ENCODE measurements at regions not wholly inside any gene's neighbourhood (a gene's known extent, or its start where the extent isn't known, plus 50 kb on each side); places are given as distances from the start of the nearest gene placed in this dataset.
A peak's percentile ranks its signal among the peaks of the same experiment; 100 is the strongest.

DNA sequence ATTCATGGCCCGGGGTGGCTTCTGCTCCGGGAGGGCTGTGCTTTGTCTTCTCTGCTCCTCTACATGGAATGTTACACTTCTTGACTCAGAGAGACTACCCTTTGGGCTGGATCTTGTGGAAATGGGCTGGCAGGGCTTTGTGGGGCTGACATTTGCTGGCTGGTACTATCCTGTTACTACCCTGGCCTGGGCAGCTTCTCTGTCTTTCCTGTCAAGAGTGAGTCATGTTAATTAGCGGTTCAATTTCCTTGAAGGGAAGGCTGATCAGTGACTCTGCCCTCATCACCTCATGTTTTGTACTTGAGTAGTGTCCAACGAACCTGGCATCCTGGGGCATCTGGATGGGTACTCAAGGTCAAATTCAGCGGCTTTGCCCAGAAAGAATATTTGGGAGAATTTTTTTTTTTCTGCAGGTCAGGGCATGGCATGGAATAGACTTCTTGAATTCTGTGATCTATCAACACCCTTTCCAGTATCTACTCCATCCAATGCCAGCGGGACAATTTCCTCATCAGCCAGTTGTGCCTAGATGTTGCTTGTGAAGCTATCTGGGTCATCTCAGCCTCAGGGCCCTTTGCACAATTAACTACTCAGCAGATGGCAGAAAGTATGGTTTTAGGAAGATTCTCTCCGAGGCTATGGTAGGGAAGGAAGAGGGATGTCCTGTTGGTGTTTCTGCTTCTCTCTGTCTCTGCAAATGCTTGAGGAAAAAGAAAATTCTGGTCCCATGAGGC is 140.5 kb upstream of the PLET1 start:
- no peak for DNase-seq (ENCODE audit: low spot score)

DNA sequence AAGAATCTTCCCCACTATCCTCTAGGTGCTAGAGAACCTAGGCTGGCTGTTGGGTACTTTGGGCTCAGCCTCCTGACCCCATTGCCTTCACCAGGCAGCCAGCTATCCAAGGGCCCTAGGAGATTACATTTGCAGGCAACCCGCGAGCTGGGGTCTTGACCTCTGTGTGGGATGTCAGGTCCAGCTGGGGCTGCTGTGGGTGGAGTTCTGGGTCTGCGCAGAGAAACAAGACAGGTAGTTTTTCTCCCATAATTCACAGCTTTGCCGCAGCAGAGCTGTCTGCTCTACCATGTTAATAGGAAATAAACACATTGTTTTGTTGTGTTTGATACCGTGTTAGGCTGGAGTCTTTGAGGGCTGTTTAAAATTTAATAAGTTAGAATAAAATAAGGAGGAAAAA is 142.8 kb upstream of the PLET1 start:
- DNase-seq (ENCODE audit: low spot score): no peak

DNA sequence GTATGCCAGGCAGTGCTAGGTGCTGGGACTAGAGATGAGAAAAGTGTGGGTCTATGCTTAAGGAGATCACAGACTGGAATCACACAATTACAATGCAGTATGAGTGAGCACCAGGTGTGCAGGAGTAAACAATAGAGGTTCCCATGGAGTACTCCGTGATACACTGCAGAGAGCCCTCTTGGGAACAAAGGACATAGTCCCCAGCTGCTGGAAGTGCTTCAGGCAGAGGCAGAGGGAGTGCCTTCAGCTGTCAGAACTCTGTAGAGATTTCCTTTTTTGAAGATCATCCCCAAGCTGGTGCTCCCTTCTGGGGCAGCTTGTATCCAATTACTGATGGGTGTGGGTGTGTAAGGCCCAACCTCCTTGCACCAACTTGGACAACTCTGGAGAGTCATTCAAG is 143.5 kb upstream of the PLET1 start:
- DNase-seq (ENCODE audit: low spot score): no peak

DNA sequence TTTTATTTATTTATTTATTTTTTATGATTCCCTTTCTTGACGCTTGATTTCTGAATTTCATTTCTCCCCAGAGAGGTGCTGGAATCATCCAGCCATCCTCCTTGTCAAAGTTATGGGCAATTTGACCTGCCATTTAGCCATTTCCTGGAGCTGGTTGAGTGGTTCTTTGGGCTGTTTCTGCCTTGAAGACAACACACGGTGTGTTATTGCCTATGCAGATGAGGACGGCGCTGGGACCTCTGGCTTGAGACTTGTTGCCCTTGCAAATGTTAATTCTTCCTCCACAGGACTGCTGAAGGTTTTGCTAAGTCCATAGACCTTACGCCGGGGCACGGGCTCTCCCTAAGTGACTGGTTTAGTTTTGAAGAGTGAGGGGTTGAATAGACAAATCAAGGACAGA is 147.9 kb upstream of the PLET1 start:
- peak; percentile 38 for DNase-seq (ENCODE audit: low spot score)

DNA sequence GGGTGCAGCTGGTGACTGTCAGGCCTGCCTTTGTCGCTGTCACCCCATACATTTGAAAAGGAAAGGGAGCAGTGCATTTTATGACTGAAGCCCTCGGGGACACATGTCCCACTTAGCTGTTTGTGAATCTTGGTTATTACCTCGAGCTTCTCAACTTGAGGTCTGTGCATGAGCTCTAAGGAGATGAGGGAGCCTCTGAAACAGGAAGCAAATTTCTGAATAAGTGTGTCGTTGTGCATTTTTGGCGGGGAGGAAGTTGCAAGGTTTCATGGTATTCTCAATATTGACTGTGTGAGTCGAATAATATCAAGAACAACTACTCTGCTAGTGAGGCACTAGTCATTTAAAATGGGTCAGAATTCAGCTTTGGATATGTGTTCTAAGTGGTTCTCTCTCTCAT is 149.7 kb upstream of the PLET1 start:
- no peak for DNase-seq (ENCODE audit: low spot score)

DNA sequence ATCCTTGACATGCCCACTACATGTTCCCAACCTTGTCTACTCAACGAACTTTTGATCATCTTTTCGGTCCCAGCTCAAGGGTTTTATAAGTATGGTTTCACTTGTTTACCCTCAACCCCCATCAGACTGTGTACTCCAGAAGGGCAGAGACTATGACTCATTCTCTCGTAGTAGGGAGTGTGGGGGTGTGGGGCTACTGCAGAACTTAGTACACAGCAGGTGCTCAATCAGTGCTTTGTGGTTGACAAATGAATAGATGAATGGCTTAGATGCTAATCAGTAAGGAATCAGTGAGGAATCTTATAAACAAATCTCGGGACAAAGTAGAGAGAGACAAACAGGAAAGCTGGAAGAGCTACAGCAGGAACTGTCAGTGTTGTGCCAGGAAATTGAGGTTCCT is 151.7 kb upstream of the PLET1 start:
- no peak for DNase-seq (ENCODE audit: low spot score)

DNA sequence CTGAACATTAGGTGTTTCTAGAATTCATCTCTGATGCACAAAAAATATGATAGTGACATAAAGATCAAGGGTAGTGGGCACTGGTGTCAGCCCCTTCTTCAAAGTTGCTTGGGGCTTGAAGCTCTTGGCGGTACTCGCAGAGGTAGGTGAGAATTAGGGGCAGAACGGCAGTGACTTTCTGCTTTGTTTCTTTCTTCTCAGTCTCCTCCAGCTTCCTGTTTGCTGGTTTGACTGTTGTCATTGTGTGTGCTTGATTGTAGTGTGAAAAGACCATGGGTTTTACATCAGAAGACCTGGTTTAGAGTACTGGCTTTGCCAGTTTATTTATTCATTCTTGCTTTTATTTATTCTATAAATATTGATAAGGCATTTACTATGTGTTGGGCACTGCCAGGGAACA is 156.7 kb upstream of the PLET1 start:
- DNase-seq (ENCODE audit: low spot score): no peak

DNA sequence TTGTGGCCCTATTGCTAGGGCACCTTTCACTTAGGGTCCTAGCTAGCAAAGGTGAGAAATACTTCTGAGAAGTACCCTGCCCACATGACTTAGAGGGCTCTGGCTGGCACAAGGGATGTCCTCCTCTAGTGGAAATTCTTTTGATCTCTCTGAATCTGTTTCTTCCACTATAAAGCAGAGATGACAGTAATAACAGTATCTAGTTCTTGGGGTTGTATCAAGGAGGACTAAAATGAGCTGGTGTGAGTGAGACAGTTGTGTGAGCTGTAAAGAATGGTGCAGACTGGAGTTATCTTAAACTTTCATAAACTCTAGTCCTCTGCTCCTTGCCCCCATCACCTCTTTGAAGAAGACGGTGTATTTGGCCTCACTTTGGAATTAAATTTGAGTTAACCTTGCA is 157.8 kb upstream of the PLET1 start:
- DNase-seq (ENCODE audit: low spot score): no peak

DNA sequence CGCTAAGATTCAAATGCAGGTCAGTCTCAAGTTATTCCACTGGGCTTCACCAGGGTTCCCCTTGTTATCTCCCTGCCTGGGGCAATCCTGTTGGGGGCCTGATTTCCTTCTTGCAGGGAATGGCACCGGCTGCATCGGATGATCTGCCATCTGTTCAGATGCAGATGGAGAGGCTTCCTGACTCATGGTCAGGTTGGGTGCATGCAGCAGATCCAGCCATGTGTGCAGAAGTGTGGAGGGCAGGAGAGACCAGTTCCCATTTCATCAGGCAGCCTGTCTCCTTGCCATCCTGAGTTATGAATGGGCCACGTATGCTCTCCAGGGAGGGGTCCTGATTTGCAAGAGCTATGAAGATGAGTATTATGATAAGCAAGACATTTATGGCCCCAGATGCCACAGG is 161.2 kb upstream of the PLET1 start:
- no peak for DNase-seq (ENCODE audit: low spot score)

DNA sequence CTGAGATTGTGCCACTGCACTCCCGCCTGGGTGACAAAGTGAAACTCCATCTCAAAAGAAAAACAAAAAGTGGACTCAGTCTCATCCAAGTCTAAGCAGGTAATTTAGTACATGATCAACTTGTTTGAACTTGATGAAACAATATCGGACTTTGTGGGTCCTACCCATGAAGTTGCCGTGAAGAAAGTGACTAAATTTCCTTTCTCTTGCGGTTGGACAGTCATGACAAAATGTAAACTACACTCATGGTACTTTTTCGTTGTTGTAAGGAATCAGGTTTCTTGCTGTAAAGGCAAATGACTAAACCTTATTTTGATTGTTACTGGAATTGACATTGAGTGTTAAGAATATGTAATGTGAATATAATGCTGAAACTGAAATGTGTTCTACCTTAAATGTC is 164.5 kb upstream of the PLET1 start:
- DNase-seq (ENCODE audit: low spot score): no peak

DNA sequence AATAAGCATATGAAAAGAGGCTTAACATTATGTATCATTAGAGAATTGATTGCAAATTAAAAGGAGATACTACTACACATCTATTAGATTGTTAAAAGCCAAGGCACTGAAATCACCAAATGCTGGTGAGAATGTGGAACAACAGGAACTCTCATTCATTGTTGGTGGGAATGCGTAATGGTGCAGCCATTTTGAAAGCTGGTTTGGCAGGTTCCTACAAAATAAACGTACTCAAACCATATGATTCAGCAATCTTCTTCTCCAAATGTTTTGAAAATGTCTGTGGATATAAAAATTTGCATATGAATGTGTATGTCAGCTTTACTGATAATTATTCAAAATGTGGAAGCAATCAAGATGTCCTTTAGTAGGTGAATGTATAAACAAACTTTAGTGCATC is 176.4 kb upstream of the PLET1 start:
- no peak for DNase-seq (ENCODE audit: low spot score)

DNA sequence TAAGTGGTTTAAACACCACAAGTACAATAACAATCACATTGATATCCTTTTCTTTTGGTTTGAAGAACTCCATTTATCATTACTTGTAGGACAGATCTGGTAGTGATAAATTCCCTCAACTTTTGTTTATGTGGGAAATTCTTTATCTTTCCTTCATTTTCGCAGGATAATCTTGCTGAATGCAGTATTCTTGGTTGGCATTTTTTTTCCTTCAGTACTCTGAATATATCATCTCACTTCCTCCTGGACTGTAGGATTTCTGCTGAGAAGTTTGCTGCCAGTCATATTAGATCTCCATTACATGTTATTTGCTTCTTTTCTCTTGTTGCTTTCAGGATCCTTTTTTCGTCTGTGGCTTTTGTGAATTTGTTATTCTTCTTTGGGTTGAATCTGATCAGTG is 179.0 kb upstream of the PLET1 start:
- DNase-seq (ENCODE audit: low spot score): no peak

DNA sequence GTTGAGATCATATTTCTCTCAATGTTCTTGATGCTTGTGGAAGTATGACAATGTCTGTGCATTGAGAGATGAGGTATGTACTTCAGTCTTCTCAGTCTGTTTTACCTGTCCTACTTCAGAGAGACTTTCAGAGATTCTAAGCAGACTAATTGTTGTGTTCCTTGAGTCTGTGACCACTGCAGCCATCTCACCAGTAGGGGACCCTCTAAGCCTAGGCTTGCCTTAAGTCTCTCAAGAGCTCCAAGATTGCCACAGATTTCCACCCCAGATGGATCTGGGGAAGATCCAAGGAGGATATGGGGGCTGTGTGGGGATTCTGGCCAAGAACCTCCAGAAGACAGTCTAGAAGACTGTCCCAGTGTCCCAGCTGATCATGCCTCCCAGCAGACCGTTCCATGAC is 179.9 kb upstream of the PLET1 start:
- DNase-seq (ENCODE audit: low spot score): peak; percentile 37

DNA sequence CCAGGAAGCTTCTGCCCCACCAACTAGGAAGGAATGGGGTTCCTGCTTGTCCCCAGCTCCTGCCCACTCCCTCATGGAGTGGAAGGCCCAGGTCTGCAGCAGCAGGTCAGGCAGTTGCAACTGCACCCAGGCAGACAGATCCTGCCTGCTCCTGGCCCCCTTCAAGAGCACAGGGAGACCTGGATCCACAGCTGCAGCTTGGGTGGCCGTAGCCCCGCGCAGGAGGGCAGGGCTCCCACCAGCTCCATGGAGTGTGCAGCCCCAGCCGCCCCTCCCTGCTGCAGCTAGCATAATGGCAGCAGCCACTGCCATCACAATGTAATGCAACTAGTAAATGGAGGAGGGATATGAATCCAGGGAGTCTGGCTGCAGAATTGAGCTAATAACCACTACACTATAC is 187.5 kb upstream of the PLET1 start:
- no peak for DNase-seq (ENCODE audit: low spot score)

DNA sequence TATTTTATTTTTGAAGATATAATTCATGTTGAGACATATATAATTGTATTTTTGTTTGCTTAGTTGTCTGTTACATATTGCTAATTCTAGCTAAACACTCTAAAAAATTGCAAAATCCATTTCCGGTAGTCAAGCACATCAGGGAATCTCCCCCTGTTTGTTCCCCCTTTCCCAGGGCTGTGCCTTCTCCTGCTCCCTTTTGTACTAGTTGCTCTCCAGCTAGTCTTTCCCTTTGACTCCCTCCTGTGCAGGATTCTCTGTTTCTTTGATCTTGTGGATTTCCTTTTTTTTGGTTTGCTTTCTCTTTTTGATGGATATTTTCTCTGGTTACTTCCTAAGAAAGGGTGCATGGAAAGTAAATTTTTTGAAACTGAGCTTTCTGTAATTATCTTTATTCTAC is 188.1 kb upstream of the PLET1 start:
- no peak for DNase-seq (ENCODE audit: low spot score)

DNA sequence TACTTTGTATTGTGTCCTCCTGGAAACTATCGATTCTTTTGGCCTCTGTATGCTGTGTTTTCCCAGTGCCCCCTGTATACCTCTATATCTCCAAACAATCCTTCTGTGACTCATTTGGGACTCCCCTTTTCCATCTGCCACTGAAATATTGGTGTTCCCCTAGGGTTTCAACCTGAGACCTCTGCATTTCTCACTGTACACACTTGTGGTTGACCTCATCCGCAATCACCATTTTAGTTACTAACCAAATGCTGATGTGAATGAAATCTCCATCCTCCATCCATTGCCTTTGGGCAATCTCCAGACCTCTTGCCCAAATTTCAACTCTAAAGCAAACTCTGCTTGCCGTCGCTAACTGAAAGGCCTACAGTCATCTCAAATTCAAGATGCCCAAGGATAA is 190.6 kb upstream of the PLET1 start:
- DNase-seq (ENCODE audit: low spot score): no peak

DNA sequence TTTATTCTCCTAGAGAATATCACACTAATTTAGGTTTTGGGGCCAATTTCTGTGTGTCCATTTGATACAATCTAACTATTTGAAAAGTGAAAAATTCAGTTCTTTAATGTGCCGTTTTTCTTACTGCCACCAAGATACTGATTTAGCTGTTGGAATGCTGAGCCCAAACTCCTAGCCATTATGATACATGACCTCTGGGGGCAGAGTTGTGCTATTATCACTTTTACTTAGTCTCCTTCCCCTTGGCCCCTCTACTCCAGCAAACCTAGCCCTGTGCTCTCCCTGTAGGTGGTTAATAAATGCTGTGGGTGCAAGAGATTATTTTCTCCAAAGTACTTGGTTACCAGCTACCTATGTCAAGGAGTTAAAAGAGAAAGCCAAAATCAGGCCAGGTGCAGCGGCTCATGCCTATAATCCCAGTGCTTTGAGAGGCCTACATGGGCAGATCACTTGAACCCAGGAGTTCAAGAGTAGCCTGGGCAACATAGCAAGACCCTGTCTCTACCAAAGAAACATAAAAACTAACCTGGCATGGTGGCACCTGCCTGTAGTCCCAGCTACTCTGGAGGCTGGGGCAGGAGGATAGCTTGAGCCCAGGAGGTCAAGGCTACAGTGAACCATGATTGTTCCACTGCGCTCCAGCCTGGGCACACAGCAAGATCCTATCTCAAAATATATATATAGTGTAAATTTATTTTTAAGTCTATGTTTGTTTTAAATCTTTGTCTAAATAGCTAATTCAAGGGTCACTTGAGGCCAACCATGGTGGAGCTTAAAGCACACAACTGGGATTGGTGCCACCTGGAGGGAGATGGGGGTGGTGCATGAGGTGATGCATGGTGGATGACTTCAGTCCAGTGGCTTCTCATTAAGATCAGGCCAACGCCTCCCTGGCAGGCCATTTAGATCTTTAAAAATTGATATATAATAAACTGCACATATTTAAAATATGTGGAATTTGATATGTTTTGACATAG is 193.2 kb upstream of the PLET1 start:
- peak; percentile 81 for DNase-seq (ENCODE audit: low spot score)

DNA sequence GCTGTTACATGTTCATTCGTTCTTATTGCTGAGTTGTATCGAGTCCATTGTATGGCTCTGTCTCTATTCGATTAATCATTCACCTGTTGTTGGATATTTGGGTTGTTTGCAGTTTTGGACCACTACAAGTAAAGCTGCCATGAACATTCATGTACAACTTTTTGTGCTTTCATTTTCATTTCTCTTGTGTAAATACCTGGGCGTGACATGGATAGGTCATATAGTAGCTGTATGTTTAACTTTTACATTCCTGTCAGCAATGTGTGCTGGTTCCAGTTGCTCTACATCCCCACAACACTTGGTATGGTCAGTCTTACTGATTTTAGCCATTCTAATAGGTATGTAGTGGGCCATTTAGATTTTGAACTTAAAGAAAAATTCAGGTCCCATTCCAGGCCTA is 194.2 kb upstream of the PLET1 start:
- no peak for DNase-seq (ENCODE audit: low spot score)

DNA sequence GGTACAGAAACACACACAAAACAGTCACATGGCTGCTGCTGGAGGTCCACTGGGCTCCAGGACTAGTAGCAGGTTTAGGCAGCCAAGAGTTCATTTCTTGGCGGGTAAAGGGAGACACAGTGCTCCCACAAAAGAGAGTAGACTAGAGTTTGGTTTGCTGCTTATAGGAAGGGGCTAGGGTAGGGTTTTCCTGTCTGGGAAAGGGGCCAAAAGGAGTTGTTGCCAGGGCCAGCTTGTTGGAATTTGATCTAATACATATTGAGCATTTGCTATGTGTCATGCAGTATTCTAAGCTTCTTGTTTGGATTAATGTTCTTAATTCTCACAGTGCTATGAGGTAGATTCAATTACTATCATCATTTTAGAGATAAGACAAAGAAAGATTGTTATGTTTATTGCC is 195.1 kb upstream of the PLET1 start:
- no peak for DNase-seq (ENCODE audit: low spot score)

DNA sequence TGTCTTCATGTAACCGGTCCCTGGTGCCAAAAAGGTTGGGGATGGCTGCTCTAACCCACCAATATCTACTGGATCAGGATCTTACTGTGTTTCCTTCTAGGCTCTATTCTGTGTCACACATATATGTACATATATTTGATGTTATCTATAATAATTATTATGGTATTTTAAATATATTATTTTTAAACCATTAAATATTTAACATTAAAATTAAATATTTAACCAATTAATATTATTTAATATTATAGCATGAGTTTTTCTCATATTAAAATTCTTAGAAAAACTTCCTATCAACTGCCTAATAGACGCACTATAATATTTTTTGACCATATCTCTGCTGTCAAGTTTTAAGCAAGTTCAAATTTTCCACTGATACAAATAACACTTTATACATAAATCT is 196.9 kb upstream of the PLET1 start:
- no peak for DNase-seq (ENCODE audit: low spot score)

DNA sequence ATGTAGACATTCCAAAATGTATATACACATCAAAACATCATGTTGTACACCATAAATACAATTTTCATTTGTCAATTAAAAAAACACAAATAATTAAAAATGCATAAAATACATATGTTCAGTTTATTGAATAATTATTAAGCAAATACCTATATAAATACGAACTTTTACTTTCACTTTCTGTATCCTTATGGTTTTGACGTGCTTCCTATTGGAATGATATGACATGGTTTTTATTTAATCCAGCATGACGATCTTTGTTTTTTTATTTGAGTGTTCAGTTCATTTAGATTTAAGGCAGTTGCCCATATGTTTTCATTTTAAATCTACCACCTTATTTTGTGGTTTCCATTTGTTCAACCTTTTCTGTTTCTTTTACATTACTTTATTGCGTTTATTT is 198.3 kb upstream of the PLET1 start:
- no peak for DNase-seq (ENCODE audit: low spot score)

DNA sequence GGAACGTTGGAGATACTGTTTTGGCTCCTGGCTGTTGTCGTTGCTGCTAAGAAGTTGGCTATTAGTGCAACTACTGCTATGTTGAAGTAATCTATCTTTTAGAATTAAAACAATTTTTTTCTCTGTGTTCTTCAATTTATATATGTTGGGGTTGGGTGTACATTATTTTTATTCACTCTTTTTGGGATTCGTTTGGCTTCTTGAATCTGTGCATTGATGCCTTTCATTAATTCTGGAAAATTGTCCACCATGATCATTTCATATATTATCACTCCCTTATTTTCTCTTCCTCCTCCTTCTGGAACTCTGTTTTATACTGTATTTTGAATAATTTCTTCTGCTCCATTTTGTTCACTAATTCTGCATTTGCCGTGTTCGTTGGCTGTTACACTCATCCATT is 199.5 kb upstream of the PLET1 start:
- no peak for DNase-seq (ENCODE audit: low spot score)

DNA sequence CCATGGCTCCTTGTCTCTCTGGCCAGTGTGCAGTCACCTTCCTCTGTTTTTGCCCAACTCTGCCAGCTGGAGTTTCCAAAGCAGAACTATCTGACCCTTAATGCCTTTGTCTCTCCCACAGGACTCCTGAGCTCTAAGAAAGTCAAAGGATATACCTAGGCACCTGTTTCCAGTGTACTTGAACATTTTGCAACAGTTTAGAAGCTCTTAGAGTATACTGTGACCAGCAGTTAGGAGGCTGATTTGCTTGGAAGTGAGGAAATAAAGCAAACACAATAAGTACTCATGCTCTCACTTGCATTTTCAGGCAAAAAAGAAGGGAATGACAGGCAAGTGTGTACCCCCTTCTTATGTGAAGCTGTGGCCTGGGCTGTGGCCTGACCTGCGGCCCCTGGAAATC is 204.3 kb upstream of the PLET1 start:
- no peak for DNase-seq (ENCODE audit: low spot score)
